Fibroblast of peridontal ligament (primary cell): ENCODE measurements at regions not wholly inside any gene's neighbourhood (a gene's known extent, or its start where the extent isn't known, plus 50 kb on each side); places are given as distances from the start of the nearest gene placed in this dataset.
A peak's percentile ranks its signal among the peaks of the same experiment; 100 is the strongest.

Experiments used
- DNase-seq: peaks from one replicate; pipeline ENCODE4 v3.0.0-alpha.2; 2010; ENCODE audit errors: extremely low read depth

GRCh38 chr10:88168171-88169036, 305.0 kb downstream of the PTEN start:
- DNase-seq, result peak; percentile 58

- no peak for DNase-seq
Measured at GRCh38 chr10:88169037-88169319, 305.6 kb downstream of the PTEN start.

GRCh38 chr10:88170628-88171027, 307.2 kb downstream of the PTEN start:
- no peak for DNase-seq

GRCh38 chr10:88172159-88172558, 308.7 kb downstream of the PTEN start:
- peak; percentile 45 for DNase-seq

- no peak for DNase-seq
Measured at GRCh38 chr10:88174391-88174790, 311.0 kb downstream of the PTEN start.

- no peak for DNase-seq
Measured at GRCh38 chr10:88178758-88179157, 315.3 kb downstream of the PTEN start.

- DNase-seq, result peak; percentile 33
Measured at GRCh38 chr10:88179831-88180230, 316.4 kb downstream of the PTEN start.

- DNase-seq, result no peak
Measured at GRCh38 chr10:88181902-88182600, 318.6 kb downstream of the PTEN start.

GRCh38 chr10:88182601-88182930, 319.1 kb downstream of the PTEN start:
- peak; percentile 33 for DNase-seq

- no peak for DNase-seq
Measured at GRCh38 chr10:88184543-88185297, 321.3 kb downstream of the PTEN start.

- DNase-seq, result no peak
Measured at GRCh38 chr10:88185830-88186229, 322.4 kb downstream of the PTEN start.

GRCh38 chr10:88186335-88186734, 322.9 kb downstream of the PTEN start:
- peak; percentile 95 for DNase-seq

GRCh38 chr10:88187472-88187871, 324.0 kb downstream of the PTEN start:
- DNase-seq, result no peak

- peak; percentile 45 for DNase-seq
Measured at GRCh38 chr10:88190123-88190522, 326.7 kb downstream of the PTEN start.

- no peak for DNase-seq
Measured at GRCh38 chr10:88190540-88191235, 327.3 kb downstream of the PTEN start.

GRCh38 chr10:88193018-88193417, 329.6 kb downstream of the PTEN start:
- no peak for DNase-seq

GRCh38 chr10:88194041-88194887, 330.8 kb downstream of the PTEN start:
- no peak for DNase-seq

GRCh38 chr10:88194961-88195367, 331.5 kb downstream of the PTEN start:
- DNase-seq, result peak; percentile 42

GRCh38 chr10:88195841-88196240, 332.4 kb downstream of the PTEN start:
- DNase-seq, result peak; percentile 43

- DNase-seq, result peak; percentile 53
Measured at GRCh38 chr10:88196291-88196690, 332.9 kb downstream of the PTEN start.

GRCh38 chr10:88198023-88198422, 334.6 kb downstream of the PTEN start:
- no peak for DNase-seq
